Stomach (tissue), 4 donors: ENCODE measurements at regions not wholly inside any gene's neighbourhood (a gene's known extent, or its start where the extent isn't known, plus 50 kb on each side); places are given as distances from the start of the nearest gene placed in this dataset.

ENCODE experiments used
- CTCF ChIP-seq, 7 experiments: fragments of 450-650 bp in 4 of 7; fragments of 200-600 bp in 3 of 7; sonication (generic) in 3 of 7; IDR thresholded peaks; one replicate each; pipeline ENCODE4 v1.5.1; 2016 to 2019; ENCODE audit warnings: antibody characterized with exemption in 7 of 7, control low read depth in 2 of 7, mild to moderate bottlenecking in 1 of 7
- EP300 ChIP-seq: sonication (generic); formaldehyde crosslinking; IDR thresholded peaks from one replicate; pipeline ENCODE4 v1.6.1; 2017; ENCODE audit warnings: antibody characterized with exemption
- POLR2A ChIP-seq, 4 donors: fragments of 450-650 bp; IDR thresholded peaks; one replicate each; pipeline ENCODE4 v1.6.1; 2016; ENCODE audit warnings: antibody characterized with exemption in 4 of 4, control low read depth in 2 of 4, mild to moderate bottlenecking in 1 of 4, moderate library complexity in 1 of 4
- POLR2AphosphoS5 ChIP-seq, 3 donors: sonication (generic); formaldehyde crosslinking; IDR thresholded peaks; one replicate each; pipeline ENCODE4 v1.6.1; 2016; ENCODE audit warnings: antibody characterized with exemption in 3 of 3

GRCh38 chr13:105788530-105788929 lies 746.9 kb downstream of the EFNB2 start:
- TF ChIP-seq EP300 (no peak), CTCF (IDR thresholded peaks at IDR 0.05) (no peak), POLR2A (IDR thresholded peaks at IDR 0.05) (no peak), POLR2AphosphoS5 (IDR thresholded peaks at IDR 0.05) (no peak)
